Activated CD8-positive, alpha-beta T cell treated with anti-CD3 and anti-CD28 coated beads, Interleukin-2, amount 10 ng/mL, durations not matched to agents 7 days and 5 days (primary cell): ENCODE measurements at regions not wholly inside any gene's neighbourhood (a gene's known extent, or its start where the extent isn't known, plus 50 kb on each side); places are given as distances from the start of the nearest gene placed in this dataset.

Experiments used
- ATAC-seq: fragments of 150-1000 bp; cut with Tn5 transposase; one replicate; pipeline ENCODE4 v1.10.0; 2021; ENCODE audit warnings: moderate library complexity
- CTCF ChIA-PET: fragments of 350-600 bp; sonication (Branson Sonifier 250); formaldehyde crosslinking; loops from one replicate; lab custom pipeline; 2021; ENCODE audit warnings: antibody characterized with exemption; lab: Charles Lee
- POLR2A ChIA-PET: fragments of 350-600 bp; sonication (Branson Sonifier 250); formaldehyde crosslinking; loops from one replicate; lab custom pipeline; 2021; ENCODE audit warnings: antibody characterized with exemption; lab: Charles Lee
- DNase-seq: peaks from one replicate; pipeline ENCODE4 v3.0.0-alpha.2; 2020
- H3K27ac Mint-ChIP-seq: one replicate; pipeline ENCODE4 v1.8.0; 2021; ENCODE audit warnings: mild to moderate bottlenecking, mixed read lengths
- H3K27me3 Mint-ChIP-seq: one replicate; pipeline ENCODE4 v1.8.0; 2021; ENCODE audit warnings: low read depth, mixed read lengths
- H3K36me3 Mint-ChIP-seq: one replicate; pipeline ENCODE4 v1.8.0; 2021; ENCODE audit warnings: low read depth, mixed read lengths
- H3K4me1 Mint-ChIP-seq: one replicate; pipeline ENCODE4 v1.8.0; 2021; ENCODE audit warnings: low read depth, mixed read lengths
- H3K4me3 Mint-ChIP-seq: one replicate; pipeline ENCODE4 v1.8.0; 2021; ENCODE audit warnings: mild to moderate bottlenecking, mixed read lengths
- H3K9me3 Mint-ChIP-seq: one replicate; pipeline ENCODE4 v1.8.0; 2022; ENCODE audit warnings: mixed read lengths; ENCODE audit not compliant: insufficient read depth

GRCh38 chr4:185071236-185071811, 53.0 kb downstream of the HELT start:
- ChIA-PET POLR2A (no interaction called here), CTCF (interaction anchor here (1.0 to 1.1 kb wide), 3 partner anchors 25 to 113 kb away, joined by 3 read pairs; no protein-coding TSS in a partner anchor)
- no peaks in the 10 kb centered on the region for H3K9me3 Mint-ChIP-seq
- H3K27me3 Mint-ChIP-seq, result peaks cover 16% of the 10 kb centered on the region
- H3K36me3 Mint-ChIP-seq, result no peaks in the 10 kb centered on the region
- DNase-seq (no peak), ATAC-seq (no peak)
- H3K4me1 Mint-ChIP-seq, result no peaks in the 10 kb centered on the region
- H3K27ac Mint-ChIP-seq, result no peak overlapping the region
- no peak overlapping the region for H3K4me3 Mint-ChIP-seq

GRCh38 chr4:185079271-185079905, 61.1 kb downstream of the HELT start:
- H3K27me3 Mint-ChIP-seq, result peaks cover 26% of the 10 kb centered on the region
- no peak for ATAC-seq
- no peak overlapping the region for H3K4me3 Mint-ChIP-seq
- no peak for DNase-seq
- H3K9me3 Mint-ChIP-seq, result no peaks in the 10 kb centered on the region
- CTCF ChIA-PET, result interaction anchor here (1.6 kb wide), 1 partner anchor 40 kb away, joined by 6 read pairs; no protein-coding TSS in a partner anchor
- H3K4me1 Mint-ChIP-seq, result no peaks in the 10 kb centered on the region
- POLR2A ChIA-PET, result no interaction called here
- no peaks in the 10 kb centered on the region for H3K36me3 Mint-ChIP-seq
- H3K27ac Mint-ChIP-seq, result no peak overlapping the region

DNA sequence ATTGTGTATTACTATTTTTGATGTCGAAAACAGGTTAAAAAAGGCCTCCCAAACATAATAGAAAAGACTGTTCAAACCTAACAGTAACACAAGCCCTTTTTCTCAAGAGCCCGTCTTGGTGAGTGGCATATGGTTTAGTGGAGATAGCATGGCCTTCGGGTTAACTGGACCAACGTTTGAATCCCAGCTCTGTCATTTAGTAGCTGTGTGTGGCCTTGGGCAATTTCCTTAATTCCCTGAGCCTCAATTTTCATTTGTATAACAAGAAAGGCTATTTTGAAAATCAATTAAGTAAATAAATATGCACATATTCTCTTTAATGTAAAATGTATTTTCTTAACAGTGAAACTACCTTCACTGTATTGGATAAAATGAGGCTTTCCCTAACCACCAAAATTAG, 62.3 kb downstream of the HELT start:
- Mint-ChIP-seq H3K36me3 (no peaks in the 10 kb centered on the region), H3K27ac (no peak overlapping the region), H3K4me1 (no peaks in the 10 kb centered on the region), H3K27me3 (peaks cover 25% of the 10 kb centered on the region), H3K9me3 (no peaks in the 10 kb centered on the region), H3K4me3 (no peak overlapping the region)
- CTCF ChIA-PET, result interaction anchor here (1.6 kb wide), 1 partner anchor 41 kb away, joined by 6 read pairs; no protein-coding TSS in a partner anchor
- no peak for ATAC-seq
- POLR2A ChIA-PET, result no interaction called here
- no peak for DNase-seq

GRCh38 chr4:185082561-185082960, 60.5 kb upstream of the SLC25A4 start:
- Mint-ChIP-seq H3K4me1 (no peaks in the 10 kb centered on the region), H3K27ac (no peak overlapping the region), H3K36me3 (no peaks in the 10 kb centered on the region), H3K27me3 (peaks cover 25% of the 10 kb centered on the region), H3K4me3 (no peak overlapping the region), H3K9me3 (no peaks in the 10 kb centered on the region)
- no peak for DNase-seq
- CTCF ChIA-PET, result interaction anchor here (2.0 kb wide), 1 partner anchor 14 kb away, joined by 7 read pairs; no protein-coding TSS in a partner anchor
- ATAC-seq, result no peak
- POLR2A ChIA-PET, result no interaction called here

DNA sequence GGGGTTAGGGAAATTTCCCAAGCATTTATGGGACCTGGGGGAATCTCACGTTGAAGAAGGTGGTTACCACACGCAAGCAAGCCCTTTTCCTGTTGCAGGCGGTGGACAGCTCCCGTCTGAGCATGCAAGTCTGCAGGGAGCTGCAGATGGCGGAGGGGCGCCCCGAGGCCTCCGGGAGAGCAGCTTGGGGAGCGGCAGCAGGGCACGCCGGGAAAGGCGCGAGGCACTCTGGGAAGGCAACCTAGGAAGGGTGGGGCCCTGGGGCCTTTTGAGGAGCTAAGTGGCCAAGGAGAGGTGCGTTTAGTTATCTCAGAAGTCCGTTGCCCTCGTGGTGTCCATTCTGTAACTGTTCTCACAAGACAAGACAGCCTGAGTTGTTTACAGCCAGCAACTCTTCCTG, 57.0 kb upstream of the SLC25A4 start:
- no peaks in the 10 kb centered on the region for H3K9me3 Mint-ChIP-seq
- H3K27me3 Mint-ChIP-seq, result peaks cover 28% of the 10 kb centered on the region
- no peak overlapping the region for H3K4me3 Mint-ChIP-seq
- H3K27ac Mint-ChIP-seq, result no peak overlapping the region
- DNase-seq (no peak), ATAC-seq (no peak)
- no peaks in the 10 kb centered on the region for H3K36me3 Mint-ChIP-seq
- no peaks in the 10 kb centered on the region for H3K4me1 Mint-ChIP-seq
- ChIA-PET POLR2A (no interaction called here), CTCF (interaction anchor here (1.1 kb wide), 1 partner anchor 48 kb away, joined by 3 read pairs; no protein-coding TSS in a partner anchor)

- H3K4me3 Mint-ChIP-seq, result no peak overlapping the region
- no peaks in the 10 kb centered on the region for H3K9me3 Mint-ChIP-seq
- no peaks in the 10 kb centered on the region for H3K4me1 Mint-ChIP-seq
- ChIA-PET CTCF (no interaction called here), POLR2A (no interaction called here)
- peaks cover 22% of the 10 kb centered on the region for H3K27me3 Mint-ChIP-seq
- no peak overlapping the region for H3K27ac Mint-ChIP-seq
- ATAC-seq (no peak), DNase-seq (no peak)
- H3K36me3 Mint-ChIP-seq, result no peaks in the 10 kb centered on the region
These were observed 54.2 kb upstream of the SLC25A4 start for GRCh38 chr4:185088899-185089298.

- no peak overlapping the region for H3K27ac Mint-ChIP-seq
- no peaks in the 10 kb centered on the region for H3K9me3 Mint-ChIP-seq
- H3K27me3 Mint-ChIP-seq, result peaks cover 24% of the 10 kb centered on the region
- CTCF ChIA-PET, result interaction anchor here (1.3 to 1.8 kb wide), 2 partner anchors 44 to 86 kb away, joined by 3 to 9 read pairs; no protein-coding TSS in a partner anchor
- POLR2A ChIA-PET, result no interaction called here
- H3K36me3 Mint-ChIP-seq, result no peaks in the 10 kb centered on the region
- H3K4me1 Mint-ChIP-seq, result no peaks in the 10 kb centered on the region
- DNase-seq (no peak), ATAC-seq (no peak)
- H3K4me3 Mint-ChIP-seq, result no peak overlapping the region
These were observed 52.5 kb upstream of the SLC25A4 start for GRCh38 chr4:185090592-185090991.

- POLR2A ChIA-PET, result no interaction called here
These were observed 50.4 kb upstream of the SLC25A4 start for GRCh38 chr4:185092535-185093197.

More at GRCh38 chr4:185092535-185093197, 50.4 kb upstream of the SLC25A4 start:
- Mint-ChIP-seq H3K36me3 (no peaks in the 10 kb centered on the region), H3K9me3 (no peaks in the 10 kb centered on the region), H3K27ac (no peak overlapping the region), H3K4me1 (no peaks in the 10 kb centered on the region), H3K4me3 (no peak overlapping the region), H3K27me3 (peaks cover 24% of the 10 kb centered on the region)
- DNase-seq, result no peak
- CTCF ChIA-PET, result interaction anchor here (1.8 kb wide), 1 partner anchor 88 kb away, joined by 9 read pairs; no protein-coding TSS in a partner anchor
- no peak for ATAC-seq
